NT2/D1 (cell line): ENCODE measurements at regions not wholly inside any gene's neighbourhood (a gene's known extent, or its start where the extent isn't known, plus 50 kb on each side); places are given as distances from the start of the nearest gene placed in this dataset.
"Not testable (repeated sequence)": the region's sequence is repeated elsewhere in the genome, so short reads cannot be mapped to it uniquely, and the experiment has no call there.

ENCODE experiments used
- DNase-seq: peaks from one replicate; pipeline ENCODE4 v3.0.0-alpha.2; 2011; ENCODE audit warnings: low read depth, low spot score
- H3K27me3 ChIP-seq: 2 replicates; pipeline ENCODE4 v1.6.0; 2011; ENCODE audit warnings: mild to moderate bottlenecking; ENCODE audit not compliant: insufficient read length, insufficient read depth
- H3K36me3 ChIP-seq: 2 replicates; pipeline ENCODE4 v1.6.1; 2011; ENCODE audit warnings: mild to moderate bottlenecking, low read length, mixed read lengths; ENCODE audit not compliant: insufficient read depth, insufficient read length
- H3K4me1 ChIP-seq: 2 replicates; pipeline ENCODE4 v1.5.1; 2011; ENCODE audit not compliant: insufficient read depth, insufficient read length
- H3K4me3 ChIP-seq: 2 replicates; pipeline ENCODE4 v1.5.1; 2011; ENCODE audit warnings: low read depth; ENCODE audit not compliant: insufficient read length
- H3K9ac ChIP-seq: 2 replicates; pipeline ENCODE4 v1.6.0; 2011; ENCODE audit warnings: low read depth; ENCODE audit not compliant: insufficient read length
- H3K9me3 ChIP-seq: 2 replicates; pipeline ENCODE4 v1.5.1; 2011; ENCODE audit warnings: mild to moderate bottlenecking, low read length; ENCODE audit not compliant: insufficient read depth
- SUZ12 ChIP-seq: IDR thresholded peaks from 2 replicates; pipeline ENCODE4 v1.6.1; 2011; ENCODE audit not compliant: insufficient read length, insufficient read depth; ENCODE audit errors: extremely low read depth
- YY1 ChIP-seq: IDR thresholded peaks from 2 replicates; pipeline ENCODE4 v1.6.1; 2011; ENCODE audit not compliant: insufficient read length, insufficient read depth
- ZNF274 ChIP-seq: IDR thresholded peaks from 2 replicates; pipeline ENCODE4 v1.6.1; 2011; ENCODE audit warnings: mild to moderate bottlenecking, low read depth, low read length

DNA sequence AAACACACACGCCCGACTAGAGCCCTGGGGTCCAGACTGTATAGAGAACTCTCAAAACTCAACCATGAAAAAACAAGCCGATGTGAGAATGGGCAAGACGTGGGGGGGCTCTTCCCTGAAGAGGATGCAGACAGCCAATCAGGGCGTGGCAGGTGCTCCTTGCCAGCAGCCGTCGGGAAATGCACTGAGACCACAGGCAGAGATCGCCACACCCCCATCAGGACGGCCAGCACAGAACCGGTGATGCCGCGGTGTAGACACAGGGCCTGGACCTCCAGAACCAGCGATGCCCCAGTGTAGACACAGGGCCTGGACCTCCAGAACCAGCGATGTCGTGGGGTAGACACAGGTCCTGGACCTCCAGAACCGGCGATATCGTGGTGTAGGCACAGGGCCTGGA, 169.2 kb downstream of the LAT start:
- no peak for TF ChIP-seq ZNF274
- no peak for TF ChIP-seq YY1
- TF ChIP-seq SUZ12 = no peak
- H3K4me1 ChIP-seq = peaks cover 18% of the 10 kb centered on the region
- H3K36me3 ChIP-seq = no peaks in the 10 kb centered on the region
- no peaks in the 10 kb centered on the region for H3K27me3 ChIP-seq
- DNase-seq = no peak
- no peak overlapping the region for H3K4me3 ChIP-seq
- H3K9ac ChIP-seq = no peak overlapping the region
- no peaks in the 10 kb centered on the region; the same call in 1 of the 2 replicates for H3K9me3 ChIP-seq

DNA sequence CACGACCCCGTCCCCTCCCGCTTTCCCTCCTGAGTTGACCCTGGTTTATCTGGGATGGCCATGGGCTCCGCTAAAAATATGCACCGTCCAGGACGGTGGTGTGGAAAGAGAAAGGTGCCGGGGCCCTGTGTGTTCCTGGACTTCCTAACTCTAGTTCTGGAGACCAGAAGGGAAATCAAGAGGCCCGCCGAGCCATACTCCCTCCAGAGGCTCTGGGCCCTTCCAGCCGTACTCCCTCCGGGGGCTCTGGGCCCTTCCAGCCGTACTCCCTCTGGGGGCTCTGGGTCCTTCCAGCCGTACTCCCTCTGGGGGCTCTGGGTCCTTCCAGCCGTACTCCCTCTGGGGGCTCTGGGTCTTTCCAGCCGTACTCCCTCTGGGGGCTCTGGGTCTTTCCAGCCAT, 168.5 kb downstream of the LAT start:
- not testable (repeated sequence) for DNase-seq, H3K9ac ChIP-seq, H3K4me3 ChIP-seq, H3K36me3 ChIP-seq, H3K9me3 ChIP-seq, H3K27me3 ChIP-seq
- H3K4me1 ChIP-seq = peaks cover 12% of the 10 kb centered on the region

- H3K4me1 ChIP-seq = peaks cover 11% of the 10 kb centered on the region
These were observed 167.7 kb downstream of the LAT start for GRCh38 chr16:29152544-29153031.

GRCh38 chr16:29151317-29151716, 166.5 kb downstream of the LAT start:
- Histone ChIP-seq H3K9ac (no peak overlapping the region), H3K36me3 (no peaks in the 10 kb centered on the region), H3K9me3 (no peaks in the 10 kb centered on the region; the same call in 1 of the 2 replicates), H3K4me1 (peaks cover 8% of the 10 kb centered on the region), H3K27me3 (no peaks in the 10 kb centered on the region), H3K4me3 (no peak overlapping the region)
- DNase-seq = no peak
- no peak for TF ChIP-seq SUZ12
- no peak for TF ChIP-seq ZNF274
- TF ChIP-seq YY1 = no peak

More at GRCh38 chr16:29152544-29153031, 167.7 kb downstream of the LAT start:
- not testable (repeated sequence) for H3K36me3 ChIP-seq, DNase-seq, H3K4me3 ChIP-seq, H3K9me3 ChIP-seq, H3K27me3 ChIP-seq, H3K9ac ChIP-seq

DNA sequence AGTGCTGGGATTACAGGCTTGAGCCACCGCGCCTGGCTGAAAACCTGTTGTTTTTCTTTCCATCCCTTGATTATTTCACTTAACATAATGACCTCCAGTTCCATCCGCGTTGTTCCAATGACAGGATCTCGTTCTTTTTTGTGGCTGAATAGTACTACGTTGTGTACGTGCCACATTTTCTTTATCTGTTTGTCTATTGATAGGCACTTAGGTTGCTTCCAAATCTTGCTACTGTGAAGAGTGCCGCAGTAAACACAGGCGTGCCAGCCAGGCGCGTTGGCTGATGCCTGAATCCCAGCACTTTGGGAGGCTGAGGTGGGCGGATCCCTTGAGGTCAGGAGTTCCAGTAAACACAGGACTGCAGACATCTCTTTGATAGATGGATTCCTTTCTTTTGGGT, 165.1 kb downstream of the LAT start:
- H3K36me3 ChIP-seq, H3K9ac ChIP-seq, H3K27me3 ChIP-seq, DNase-seq, H3K4me1 ChIP-seq, H3K4me3 ChIP-seq, H3K9me3 ChIP-seq: not testable (repeated sequence)

DNA sequence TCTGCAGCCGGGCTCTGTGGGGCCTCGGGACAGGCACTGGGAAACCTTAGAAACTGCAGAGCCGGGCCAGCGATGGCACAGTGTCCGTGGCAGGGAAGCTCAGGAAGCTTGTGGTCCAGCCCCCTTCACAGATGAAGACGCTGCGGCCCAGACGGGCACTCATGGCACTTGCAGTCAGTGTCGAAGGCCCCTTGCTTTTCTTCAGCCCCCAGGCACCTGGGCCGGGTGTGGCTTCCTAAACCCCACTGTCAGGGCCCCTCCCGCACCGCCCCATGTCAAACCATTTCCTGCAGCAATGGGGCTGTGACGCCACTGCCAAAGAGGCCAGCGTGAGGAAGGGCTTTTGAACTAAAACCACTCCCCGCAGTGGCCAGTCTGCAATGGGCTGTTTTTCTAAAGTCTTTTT, 164.0 kb downstream of the LAT start:
- Histone ChIP-seq H3K9ac (no peak overlapping the region), H3K4me3 (no peak overlapping the region), H3K27me3 (no peaks in the 10 kb centered on the region), H3K4me1 (peaks cover 5% of the 10 kb centered on the region), H3K36me3 (no peaks in the 10 kb centered on the region), H3K9me3 (no peaks in the 10 kb centered on the region)
- TF ChIP-seq YY1 (no peak), SUZ12 (no peak)
- DNase-seq = no peak

DNA sequence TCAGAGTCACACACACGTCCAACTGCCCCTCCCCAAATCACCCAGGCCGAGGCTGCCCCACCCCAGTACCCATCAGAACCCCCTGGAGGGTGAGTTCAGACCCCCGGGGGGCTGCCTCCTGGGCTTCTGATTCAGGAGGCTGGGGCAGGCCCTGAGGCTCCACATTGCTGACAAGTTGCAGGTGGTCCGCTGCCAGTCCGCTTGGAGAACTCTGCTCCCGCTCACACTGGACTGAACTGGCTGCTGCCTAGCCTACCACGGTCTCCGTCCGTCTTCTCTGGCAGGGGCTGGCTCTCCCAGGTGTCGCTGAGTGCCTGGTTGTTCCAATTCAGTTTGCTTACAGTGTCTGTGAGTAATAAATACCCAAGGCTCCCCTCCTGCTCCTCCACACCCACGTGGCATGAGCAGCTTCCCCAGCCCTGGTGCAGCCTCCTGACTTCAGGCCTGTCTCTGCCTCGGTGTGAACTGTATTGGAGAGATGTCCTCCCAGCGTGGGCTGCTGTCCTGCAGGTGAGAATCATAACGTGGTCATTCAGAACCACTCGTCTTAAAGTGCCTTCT, 163.4 kb downstream of the LAT start:
- no peak for DNase-seq
- H3K36me3 ChIP-seq = no peaks in the 10 kb centered on the region
- no peak for TF ChIP-seq SUZ12
- TF ChIP-seq ZNF274 = no peak
- no peak for TF ChIP-seq YY1
- H3K4me1 ChIP-seq = peaks cover 5% of the 10 kb centered on the region
- no peak overlapping the region for H3K4me3 ChIP-seq
- no peak overlapping the region for H3K9ac ChIP-seq
- no peaks in the 10 kb centered on the region for H3K27me3 ChIP-seq
- H3K9me3 ChIP-seq = no peaks in the 10 kb centered on the region

DNA sequence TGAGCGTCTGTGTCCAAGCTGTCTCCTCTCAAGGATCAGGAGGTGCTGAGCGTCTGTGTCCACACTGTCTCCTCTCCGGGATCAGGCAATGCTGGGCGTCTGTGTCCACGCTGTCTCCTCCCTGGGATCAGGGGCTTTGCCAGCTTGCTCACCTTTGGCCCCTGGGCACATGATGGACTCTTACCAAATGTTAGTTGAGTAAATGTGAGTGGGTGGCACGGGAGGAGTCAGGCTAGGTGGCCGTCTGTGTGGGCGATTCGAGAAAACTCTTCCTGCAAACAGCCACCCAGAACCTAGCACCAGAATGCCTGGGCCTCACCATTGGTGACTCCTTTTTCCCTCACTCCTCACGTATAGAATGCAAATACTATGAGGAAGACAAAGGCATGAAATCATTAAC, 162.9 kb downstream of the LAT start:
- H3K9ac ChIP-seq, H3K9me3 ChIP-seq, DNase-seq, H3K36me3 ChIP-seq, H3K4me3 ChIP-seq, H3K4me1 ChIP-seq, H3K27me3 ChIP-seq: not testable (repeated sequence)

DNA sequence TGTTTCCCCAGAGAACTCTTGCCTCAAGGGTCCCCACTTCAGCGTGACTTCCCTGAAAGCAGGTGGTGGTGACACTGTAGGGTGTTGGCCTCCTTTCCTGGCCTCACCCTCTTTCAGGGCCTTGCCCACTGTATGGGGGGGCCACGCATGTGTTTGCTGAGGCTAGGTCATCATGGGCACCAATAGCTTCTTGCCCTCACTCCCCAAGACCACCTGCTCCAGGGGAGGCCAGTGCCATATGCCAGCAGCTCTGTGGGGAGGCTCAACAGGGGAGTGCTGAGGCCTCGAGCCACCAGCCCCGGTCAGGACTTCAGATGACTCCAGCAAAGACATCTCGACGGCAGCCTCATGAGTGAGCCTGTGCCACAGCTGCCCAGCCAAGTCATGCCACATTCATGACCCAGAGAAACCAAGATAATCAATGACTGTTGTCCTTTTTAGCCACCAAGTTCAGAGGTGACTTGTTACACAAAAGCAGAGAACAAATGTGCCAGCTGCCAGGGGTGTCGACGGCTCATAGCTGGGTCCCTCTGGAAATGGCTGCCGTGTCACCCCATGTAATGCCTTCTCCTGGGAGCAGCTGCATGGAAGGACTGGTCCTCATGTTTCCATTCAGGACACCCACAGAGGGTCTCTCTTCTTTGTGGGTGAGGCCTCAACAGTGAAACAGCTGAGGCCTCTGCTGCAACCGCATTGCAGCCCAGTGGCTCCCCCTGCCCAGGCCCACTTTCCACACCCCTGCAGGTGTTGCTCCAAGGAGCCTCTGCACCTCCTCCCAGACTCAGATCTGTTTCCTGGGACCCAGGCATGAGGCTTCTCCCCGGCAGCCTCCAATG, 162.2 kb downstream of the LAT start:
- not testable (repeated sequence) for H3K27me3 ChIP-seq, H3K9me3 ChIP-seq, H3K9ac ChIP-seq, H3K36me3 ChIP-seq, DNase-seq, H3K4me1 ChIP-seq, H3K4me3 ChIP-seq
